ENCODE measurements at regions not wholly inside any gene's neighbourhood (a gene's known extent, or its start where the extent isn't known, plus 50 kb on each side); places are given as distances from the start of the nearest gene placed in this dataset.
"Not testable (repeated sequence)": the region's sequence is repeated elsewhere in the genome, so short reads cannot be mapped to it uniquely, and the experiment has no call there.

DNA sequence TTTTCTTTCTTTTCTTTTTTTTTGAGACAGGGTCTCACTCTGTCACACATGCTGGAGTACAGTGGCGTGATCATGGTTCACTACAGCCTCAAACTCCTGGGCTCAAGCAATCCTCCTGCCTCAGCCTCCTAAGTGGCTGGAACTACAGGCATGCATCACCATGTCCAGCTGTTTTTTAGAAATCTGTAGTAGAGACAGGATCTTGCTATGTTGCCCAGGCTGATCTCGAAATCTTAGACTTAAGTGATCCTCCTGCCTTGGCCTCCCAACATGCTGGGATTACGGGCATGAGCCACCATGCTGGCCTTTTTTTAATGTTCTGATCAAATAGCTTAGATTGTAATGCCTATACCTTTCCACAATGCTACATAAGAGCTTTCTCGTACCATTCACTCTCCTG is 107.0 kb upstream of the KCTD7 start:
- peaks cover 1% of the 10 kb centered on the region for H3K36me3 Mint-ChIP-seq (ENCODE audit: low read depth)

DNA sequence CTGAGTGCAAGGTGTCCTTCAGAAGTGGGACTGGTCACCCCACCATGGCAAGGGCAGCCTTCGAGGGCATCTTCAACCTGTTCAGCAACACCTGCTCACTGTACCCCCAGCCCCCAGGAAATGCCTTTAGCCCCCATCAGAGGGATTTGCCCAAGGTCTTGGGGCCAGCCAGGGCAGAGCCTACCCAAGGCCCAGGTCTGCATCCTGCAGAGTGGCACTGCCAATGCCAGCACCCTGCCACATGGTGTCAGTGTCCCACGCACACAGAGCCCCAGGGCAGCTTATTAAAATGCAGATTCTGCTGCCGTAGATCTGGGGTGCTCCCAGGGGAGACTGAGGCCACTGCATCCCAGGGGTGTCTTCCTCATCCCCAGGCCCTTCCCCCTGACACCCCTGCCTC is 106.2 kb upstream of the KCTD7 start:
- H3K27me3 Mint-ChIP-seq (ENCODE audit: low read depth): no peaks in the 10 kb centered on the region
- TF ChIP-seq, protein P1, sequence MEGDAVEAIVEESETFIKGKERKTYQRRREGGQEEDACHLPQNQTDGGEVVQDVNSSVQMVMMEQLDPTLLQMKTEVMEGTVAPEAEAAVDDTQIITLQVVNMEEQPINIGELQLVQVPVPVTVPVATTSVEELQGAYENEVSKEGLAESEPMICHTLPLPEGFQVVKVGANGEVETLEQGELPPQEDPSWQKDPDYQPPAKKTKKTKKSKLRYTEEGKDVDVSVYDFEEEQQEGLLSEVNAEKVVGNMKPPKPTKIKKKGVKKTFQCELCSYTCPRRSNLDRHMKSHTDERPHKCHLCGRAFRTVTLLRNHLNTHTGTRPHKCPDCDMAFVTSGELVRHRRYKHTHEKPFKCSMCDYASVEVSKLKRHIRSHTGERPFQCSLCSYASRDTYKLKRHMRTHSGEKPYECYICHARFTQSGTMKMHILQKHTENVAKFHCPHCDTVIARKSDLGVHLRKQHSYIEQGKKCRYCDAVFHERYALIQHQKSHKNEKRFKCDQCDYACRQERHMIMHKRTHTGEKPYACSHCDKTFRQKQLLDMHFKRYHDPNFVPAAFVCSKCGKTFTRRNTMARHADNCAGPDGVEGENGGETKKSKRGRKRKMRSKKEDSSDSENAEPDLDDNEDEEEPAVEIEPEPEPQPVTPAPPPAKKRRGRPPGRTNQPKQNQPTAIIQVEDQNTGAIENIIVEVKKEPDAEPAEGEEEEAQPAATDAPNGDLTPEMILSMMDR (IDR thresholded peaks at IDR 0.05): peak; percentile 55
- no peak overlapping the region for H3K4me3 Mint-ChIP-seq (ENCODE audit: unreplicated experiment)
- DNase-seq (ENCODE audit: low spot score): no peak
- H3K36me3 Mint-ChIP-seq (ENCODE audit: low read depth): peaks cover 1% of the 10 kb centered on the region
- H3K4me1 Mint-ChIP-seq (ENCODE audit: low read depth): no peaks in the 10 kb centered on the region
- H3K9me3 Mint-ChIP-seq (ENCODE audit: low read depth): no peaks in the 10 kb centered on the region
- no peak overlapping the region for H3K27ac Mint-ChIP-seq (ENCODE audit: unreplicated experiment)

More for the DNA sequence above, 107.0 kb upstream of the KCTD7 start:
- Mint-ChIP-seq H3K27me3 (ENCODE audit: low read depth) (no peaks in the 10 kb centered on the region), H3K4me3 (ENCODE audit: unreplicated experiment) (no peak overlapping the region), H3K4me1 (ENCODE audit: low read depth) (no peaks in the 10 kb centered on the region), H3K27ac (ENCODE audit: unreplicated experiment) (no peak overlapping the region), H3K9me3 (ENCODE audit: low read depth) (no peaks in the 10 kb centered on the region)
- no peak for DNase-seq (ENCODE audit: low spot score)
- TF ChIP-seq, protein P1 (IDR thresholded peaks at IDR 0.05): no peak

DNA sequence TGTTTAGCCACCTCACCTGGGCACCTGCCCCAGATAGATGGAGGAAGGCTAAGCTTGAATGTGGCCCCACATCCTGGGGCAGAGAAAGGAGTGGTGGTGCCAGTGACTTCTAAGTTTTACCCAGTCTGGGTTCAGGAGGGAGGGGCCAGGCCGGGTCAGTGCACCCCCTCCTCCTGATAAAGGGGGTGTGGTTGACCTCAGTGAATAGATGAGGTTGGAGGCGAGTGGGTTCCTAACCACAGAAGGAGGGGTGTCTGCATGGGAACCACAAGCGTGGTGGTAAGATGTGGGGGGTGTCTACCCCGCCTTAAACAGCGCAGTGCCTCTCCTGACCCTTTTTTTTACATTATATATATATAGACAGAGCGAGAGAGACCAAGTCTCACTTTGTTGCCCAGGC is 105.3 kb upstream of the KCTD7 start:
- H3K9me3 Mint-ChIP-seq (ENCODE audit: low read depth): no peaks in the 10 kb centered on the region
- TF ChIP-seq, protein P1 (IDR thresholded peaks at IDR 0.05): no peak
- DNase-seq (ENCODE audit: low spot score): no peak
- no peaks in the 10 kb centered on the region for H3K27me3 Mint-ChIP-seq (ENCODE audit: low read depth)
- peaks cover 1% of the 10 kb centered on the region for H3K36me3 Mint-ChIP-seq (ENCODE audit: low read depth)
- no peaks in the 10 kb centered on the region for H3K4me1 Mint-ChIP-seq (ENCODE audit: low read depth)
- H3K27ac Mint-ChIP-seq (ENCODE audit: unreplicated experiment): peak overlapping the region; percentile 71
- H3K4me3 Mint-ChIP-seq (ENCODE audit: unreplicated experiment): no peak overlapping the region

DNA sequence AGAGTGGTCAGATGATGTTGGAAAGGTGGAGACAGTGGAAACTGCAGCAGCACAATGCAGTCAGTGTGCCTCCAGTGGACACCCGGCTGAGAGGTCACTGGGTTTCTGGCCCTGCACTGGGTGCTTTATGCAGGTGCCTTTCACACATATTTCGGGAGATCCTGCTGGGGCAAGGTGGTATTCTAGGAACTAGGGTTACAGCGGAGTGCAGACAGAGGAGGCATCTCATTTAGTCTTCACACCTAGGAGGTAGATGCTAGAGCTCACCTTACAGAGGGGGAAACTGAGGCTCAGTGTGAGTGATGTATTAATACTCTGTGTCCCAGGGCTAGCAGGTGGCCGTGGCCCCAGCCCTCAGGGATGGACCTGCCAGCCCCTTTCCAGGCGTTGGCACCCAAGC is 103.9 kb upstream of the KCTD7 start:
- H3K27ac Mint-ChIP-seq (ENCODE audit: unreplicated experiment): no peak overlapping the region
- TF ChIP-seq, protein P1 (IDR thresholded peaks at IDR 0.05): no peak
- H3K4me1 Mint-ChIP-seq (ENCODE audit: low read depth): no peaks in the 10 kb centered on the region
- H3K4me3 Mint-ChIP-seq (ENCODE audit: unreplicated experiment): no peak overlapping the region
- H3K27me3 Mint-ChIP-seq (ENCODE audit: low read depth): no peaks in the 10 kb centered on the region
- H3K9me3 Mint-ChIP-seq (ENCODE audit: low read depth): no peaks in the 10 kb centered on the region
- H3K36me3 Mint-ChIP-seq (ENCODE audit: low read depth): peaks cover 4% of the 10 kb centered on the region
- no peak for DNase-seq (ENCODE audit: low spot score)

DNA sequence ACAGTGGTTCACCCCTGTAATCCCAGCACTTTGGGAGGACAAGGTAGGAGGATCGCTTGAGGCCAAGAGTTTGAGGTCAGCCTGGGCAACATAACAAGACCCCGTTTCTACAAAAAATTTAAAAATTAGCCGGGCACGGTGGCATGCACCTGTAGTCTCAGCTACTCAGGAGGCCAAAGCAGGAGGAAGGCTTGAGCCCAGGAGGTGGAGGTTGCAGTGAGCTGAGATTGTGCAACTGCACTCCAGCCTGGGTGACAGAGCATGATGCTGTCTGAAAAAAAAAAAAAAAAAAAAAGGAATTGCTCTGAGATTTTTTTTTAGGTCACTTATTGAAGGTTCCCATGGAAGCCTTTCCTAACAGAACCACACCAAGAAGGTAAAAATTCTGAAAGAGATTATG is 101.9 kb upstream of the KCTD7 start:
- H3K4me1 Mint-ChIP-seq (ENCODE audit: low read depth); H3K27me3 Mint-ChIP-seq (ENCODE audit: low read depth); DNase-seq (ENCODE audit: low spot score); H3K36me3 Mint-ChIP-seq (ENCODE audit: low read depth); H3K27ac Mint-ChIP-seq (ENCODE audit: unreplicated experiment); H3K9me3 Mint-ChIP-seq (ENCODE audit: low read depth); H3K4me3 Mint-ChIP-seq (ENCODE audit: unreplicated experiment): not testable (repeated sequence)

DNA sequence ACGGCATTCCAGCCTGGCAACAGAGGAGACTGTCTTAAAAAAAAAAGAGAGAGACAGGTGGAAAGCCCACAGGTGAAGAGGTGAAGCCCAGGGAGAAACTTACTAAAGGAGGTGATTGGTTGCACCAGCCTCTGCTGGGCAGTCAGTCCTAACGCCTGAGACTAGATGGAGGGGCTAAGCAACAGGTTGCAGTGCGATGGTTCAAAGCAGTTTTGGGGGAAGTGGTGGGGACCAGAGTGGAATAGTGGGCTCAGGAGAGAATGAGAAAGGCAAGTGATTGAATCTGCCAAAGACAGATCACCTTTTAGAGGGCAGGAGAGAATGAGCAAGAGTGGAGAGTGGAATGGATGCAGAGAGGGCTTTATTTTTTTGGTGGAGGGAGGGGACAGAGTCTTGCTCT is 100.0 kb upstream of the KCTD7 start:
- TF ChIP-seq, protein P1 (IDR thresholded peaks at IDR 0.05): no peak
- Mint-ChIP-seq H3K9me3 (ENCODE audit: low read depth) (no peaks in the 10 kb centered on the region), H3K27ac (ENCODE audit: unreplicated experiment) (no peak overlapping the region), H3K36me3 (ENCODE audit: low read depth) (peaks cover 9% of the 10 kb centered on the region), H3K4me1 (ENCODE audit: low read depth) (no peaks in the 10 kb centered on the region), H3K4me3 (ENCODE audit: unreplicated experiment) (no peak overlapping the region), H3K27me3 (ENCODE audit: low read depth) (no peaks in the 10 kb centered on the region)
- no peak for DNase-seq (ENCODE audit: low spot score)
